Smooth muscle cell (in vitro differentiated cells): ENCODE measurements at regions not wholly inside any gene's neighbourhood (a gene's known extent, or its start where the extent isn't known, plus 50 kb on each side); places are given as distances from the start of the nearest gene placed in this dataset.

ENCODE experiments used
- DNase-seq: peaks from one replicate; lab custom pipeline; 2025; ENCODE audit not compliant: unreplicated experiment; lab: John Stamatoyannopoulos, UW
- H2AFZ ChIP-seq: fragments of 200-600 bp; sonication (generic); 2 replicates; pipeline ENCODE4 v1.6.0; 2016; ENCODE audit warnings: antibody characterized with exemption, low read depth, mild to moderate bottlenecking
- H3F3A ChIP-seq: fragments of 200-600 bp; sonication (generic); 2 replicates; pipeline ENCODE4 v1.6.0; 2017; ENCODE audit warnings: antibody characterized with exemption, low read depth
- H3K27ac ChIP-seq: fragments of 200-600 bp; sonication (generic); 2 replicates; pipeline ENCODE4 v1.5.1; 2016; ENCODE audit warnings: low read depth, mild to moderate bottlenecking
- H3K27me3 ChIP-seq: fragments of 200-600 bp; sonication (generic); 2 replicates; pipeline ENCODE4 v1.6.1; 2016; ENCODE audit warnings: low read depth, mild to moderate bottlenecking
- H3K36me3 ChIP-seq: fragments of 200-600 bp; sonication (generic); 2 replicates; pipeline ENCODE4 v1.5.1; 2016; ENCODE audit warnings: low read depth
- H3K4me1 ChIP-seq: fragments of 200-600 bp; sonication (generic); 2 replicates; pipeline ENCODE4 v1.5.1; 2016; ENCODE audit warnings: low read depth
- H3K4me2 ChIP-seq: fragments of 200-600 bp; sonication (generic); 2 replicates; pipeline ENCODE4 v1.6.0; 2016; ENCODE audit warnings: mild to moderate bottlenecking
- H3K4me3 ChIP-seq: fragments of 200-600 bp; sonication (generic); 2 replicates; pipeline ENCODE4 v1.5.1; 2016; ENCODE audit warnings: mild to moderate bottlenecking
- H3K79me2 ChIP-seq: fragments of 200-600 bp; sonication (generic); 2 replicates; pipeline ENCODE4 v1.6.0; 2016; ENCODE audit warnings: low read depth, mild to moderate bottlenecking
- H3K9ac ChIP-seq: fragments of 200-600 bp; sonication (generic); 2 replicates; pipeline ENCODE4 v1.6.0; 2016; ENCODE audit warnings: low read depth
- H3K9me3 ChIP-seq: fragments of 200-600 bp; sonication (generic); replicated peaks from 2 replicates; pipeline ENCODE4 v1.5.1; 2016; ENCODE audit warnings: low read depth
- H4K20me1 ChIP-seq: fragments of 200-600 bp; sonication (generic); 2 replicates; pipeline ENCODE4 v1.6.0; 2016; ENCODE audit warnings: low read depth
- WGBS: methylation state at CpG from one replicate; pipeline ENCODE4 v1.1.7; 2016; ENCODE audit warnings: low lambda C conversion rate; 5-methylcytosine and 5-hydroxymethylcytosine counted together
- TF ChIP-seq, protein P1 (sequence below): fragments of 200-600 bp; sonication (generic); IDR thresholded peaks from 2 replicates; pipeline ENCODE4 v1.5.1; 2017; ENCODE audit warnings: borderline replicate concordance, mild to moderate bottlenecking, antibody characterized with exemption; ENCODE audit not compliant: insufficient read depth, poor library complexity, severe bottlenecking

DNA sequence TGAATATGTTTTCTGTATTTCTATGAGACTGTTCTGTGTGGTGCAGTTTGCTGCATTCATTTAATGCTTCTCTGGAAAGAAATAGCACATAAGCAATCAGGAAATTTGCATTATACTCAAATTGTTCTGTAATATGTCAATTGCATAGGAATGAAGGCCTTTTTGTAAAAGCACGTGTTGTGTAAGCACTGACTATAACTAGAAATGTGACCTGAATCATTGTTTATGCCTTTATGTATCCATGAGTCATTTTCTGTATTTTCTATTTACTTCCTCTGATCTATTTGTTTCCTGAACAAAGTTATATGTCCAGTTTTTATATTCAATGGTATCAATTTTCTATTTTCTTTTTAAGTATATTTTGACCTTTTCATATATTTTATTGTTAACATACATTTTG lies 1455.3 kb downstream of the GRIK2 start:
- no peaks in the 10 kb centered on the region for H4K20me1 ChIP-seq
- H3F3A ChIP-seq, result no peaks in the 10 kb centered on the region
- TF ChIP-seq, protein P1, sequence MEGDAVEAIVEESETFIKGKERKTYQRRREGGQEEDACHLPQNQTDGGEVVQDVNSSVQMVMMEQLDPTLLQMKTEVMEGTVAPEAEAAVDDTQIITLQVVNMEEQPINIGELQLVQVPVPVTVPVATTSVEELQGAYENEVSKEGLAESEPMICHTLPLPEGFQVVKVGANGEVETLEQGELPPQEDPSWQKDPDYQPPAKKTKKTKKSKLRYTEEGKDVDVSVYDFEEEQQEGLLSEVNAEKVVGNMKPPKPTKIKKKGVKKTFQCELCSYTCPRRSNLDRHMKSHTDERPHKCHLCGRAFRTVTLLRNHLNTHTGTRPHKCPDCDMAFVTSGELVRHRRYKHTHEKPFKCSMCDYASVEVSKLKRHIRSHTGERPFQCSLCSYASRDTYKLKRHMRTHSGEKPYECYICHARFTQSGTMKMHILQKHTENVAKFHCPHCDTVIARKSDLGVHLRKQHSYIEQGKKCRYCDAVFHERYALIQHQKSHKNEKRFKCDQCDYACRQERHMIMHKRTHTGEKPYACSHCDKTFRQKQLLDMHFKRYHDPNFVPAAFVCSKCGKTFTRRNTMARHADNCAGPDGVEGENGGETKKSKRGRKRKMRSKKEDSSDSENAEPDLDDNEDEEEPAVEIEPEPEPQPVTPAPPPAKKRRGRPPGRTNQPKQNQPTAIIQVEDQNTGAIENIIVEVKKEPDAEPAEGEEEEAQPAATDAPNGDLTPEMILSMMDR, result no peak
- H2AFZ ChIP-seq, result no peak overlapping the region
- H3K9ac ChIP-seq, result no peak overlapping the region
- H3K79me2 ChIP-seq, result no peaks in the 10 kb centered on the region
- H3K27me3 ChIP-seq, result no peaks in the 10 kb centered on the region
- H3K4me2 ChIP-seq, result no peak overlapping the region
- DNase-seq, result no peak
- H3K4me3 ChIP-seq, result no peak overlapping the region
- no peaks in the 10 kb centered on the region for H3K9me3 ChIP-seq
- WGBS, result 81% methylated on average over 1 of the region's 1 CpG
- H3K27ac ChIP-seq, result no peak overlapping the region
- H3K36me3 ChIP-seq, result no peaks in the 10 kb centered on the region
- no peaks in the 10 kb centered on the region for H3K4me1 ChIP-seq

DNA sequence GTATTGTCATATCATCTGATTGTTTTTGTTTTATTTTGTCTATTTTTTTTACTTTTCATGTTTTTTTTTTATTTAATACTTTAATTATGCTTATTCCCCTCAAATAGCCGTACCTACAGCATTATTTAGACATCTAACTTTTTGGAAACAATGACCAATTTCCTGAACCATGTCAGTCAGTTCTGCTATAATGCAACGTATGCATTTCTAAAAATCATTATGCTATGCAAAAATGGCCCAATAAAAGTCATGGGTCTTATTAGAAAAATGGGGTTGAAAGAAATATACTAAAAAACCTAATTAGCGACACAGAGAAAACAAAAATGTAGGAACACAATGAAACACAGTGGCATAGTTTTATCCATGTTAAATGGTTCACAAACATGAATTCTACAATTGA lies 1454.7 kb downstream of the GRIK2 start:
- Histone ChIP-seq H3K27ac (no peak overlapping the region), H2AFZ (no peak overlapping the region), H3K4me1 (no peaks in the 10 kb centered on the region), H3K9me3 (no peaks in the 10 kb centered on the region), H3F3A (no peaks in the 10 kb centered on the region), H3K36me3 (no peaks in the 10 kb centered on the region), H3K79me2 (no peaks in the 10 kb centered on the region), H4K20me1 (no peaks in the 10 kb centered on the region), H3K4me3 (no peak overlapping the region), H3K27me3 (no peaks in the 10 kb centered on the region), H3K4me2 (no peak overlapping the region), H3K9ac (no peak overlapping the region)
- no peak for DNase-seq
- TF ChIP-seq, protein P1, result no peak
- 74% methylated on average over 3 of the region's 3 CpGs for WGBS

DNA sequence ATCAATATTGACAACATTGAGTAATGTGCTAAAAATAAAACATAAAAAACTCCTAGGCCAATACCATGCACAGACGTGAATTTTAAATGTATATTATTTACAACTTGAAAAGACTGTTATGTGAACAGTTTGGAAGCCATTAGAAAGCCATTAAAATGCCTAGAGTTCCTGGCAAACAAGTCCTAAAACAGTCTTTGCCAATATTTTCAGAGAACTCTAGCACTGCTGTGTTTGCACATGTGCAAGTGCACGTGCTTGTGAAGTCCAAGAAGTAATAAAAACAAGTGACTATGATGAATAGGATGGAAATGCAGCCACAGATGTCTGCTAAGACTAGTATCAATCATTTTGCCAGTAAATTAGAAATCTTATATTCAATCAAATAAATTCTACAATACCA lies 1447.6 kb downstream of the GRIK2 start:
- Histone ChIP-seq H3K9ac (no peak overlapping the region), H3K79me2 (no peaks in the 10 kb centered on the region), H2AFZ (no peak overlapping the region), H3K4me3 (no peak overlapping the region), H3K4me1 (no peaks in the 10 kb centered on the region), H3K27ac (no peak overlapping the region), H3F3A (no peaks in the 10 kb centered on the region), H3K27me3 (no peaks in the 10 kb centered on the region), H3K36me3 (no peaks in the 10 kb centered on the region), H4K20me1 (no peaks in the 10 kb centered on the region), H3K4me2 (no peak overlapping the region), H3K9me3 (no peaks in the 10 kb centered on the region)
- TF ChIP-seq, protein P1, result no peak
- WGBS, result 70% methylated on average over 2 of the region's 2 CpGs
- DNase-seq, result no peak

DNA sequence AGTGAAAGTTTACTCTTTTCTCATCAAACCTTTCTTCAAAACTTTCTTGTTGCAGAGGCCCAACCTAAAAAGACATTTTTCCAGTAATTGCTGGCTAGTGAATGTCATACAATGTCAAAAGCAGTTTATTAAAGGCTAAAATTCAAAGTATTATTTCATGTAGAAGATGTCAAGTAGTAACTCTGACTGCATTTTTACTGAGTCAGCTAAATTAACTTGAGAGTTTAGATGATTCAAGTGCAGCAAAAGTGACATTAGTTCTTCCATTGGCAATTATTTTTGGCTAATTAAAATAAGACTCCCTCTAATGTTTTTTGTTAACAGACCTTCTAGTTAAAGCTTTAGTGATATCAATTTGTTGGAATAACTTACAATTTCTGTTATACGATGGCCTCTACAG lies 1438.5 kb downstream of the GRIK2 start:
- TF ChIP-seq, protein P1, result no peak
- no peaks in the 10 kb centered on the region for H3K79me2 ChIP-seq
- H3K27me3 ChIP-seq, result no peaks in the 10 kb centered on the region
- H3K9ac ChIP-seq, result no peak overlapping the region
- no peaks in the 10 kb centered on the region for H4K20me1 ChIP-seq
- WGBS, result 96% methylated on average over 1 of the region's 1 CpG
- no peak overlapping the region for H3K4me2 ChIP-seq
- no peaks in the 10 kb centered on the region for H3K9me3 ChIP-seq
- DNase-seq, result no peak
- H3K36me3 ChIP-seq, result no peaks in the 10 kb centered on the region
- H3F3A ChIP-seq, result no peaks in the 10 kb centered on the region
- H3K4me1 ChIP-seq, result no peaks in the 10 kb centered on the region
- no peak overlapping the region for H3K27ac ChIP-seq
- no peak overlapping the region for H3K4me3 ChIP-seq
- no peak overlapping the region for H2AFZ ChIP-seq
